ENCODE measurements at regions not wholly inside any gene's neighbourhood (a gene's known extent, or its start where the extent isn't known, plus 50 kb on each side); places are given as distances from the start of the nearest gene placed in this dataset.

DNA sequence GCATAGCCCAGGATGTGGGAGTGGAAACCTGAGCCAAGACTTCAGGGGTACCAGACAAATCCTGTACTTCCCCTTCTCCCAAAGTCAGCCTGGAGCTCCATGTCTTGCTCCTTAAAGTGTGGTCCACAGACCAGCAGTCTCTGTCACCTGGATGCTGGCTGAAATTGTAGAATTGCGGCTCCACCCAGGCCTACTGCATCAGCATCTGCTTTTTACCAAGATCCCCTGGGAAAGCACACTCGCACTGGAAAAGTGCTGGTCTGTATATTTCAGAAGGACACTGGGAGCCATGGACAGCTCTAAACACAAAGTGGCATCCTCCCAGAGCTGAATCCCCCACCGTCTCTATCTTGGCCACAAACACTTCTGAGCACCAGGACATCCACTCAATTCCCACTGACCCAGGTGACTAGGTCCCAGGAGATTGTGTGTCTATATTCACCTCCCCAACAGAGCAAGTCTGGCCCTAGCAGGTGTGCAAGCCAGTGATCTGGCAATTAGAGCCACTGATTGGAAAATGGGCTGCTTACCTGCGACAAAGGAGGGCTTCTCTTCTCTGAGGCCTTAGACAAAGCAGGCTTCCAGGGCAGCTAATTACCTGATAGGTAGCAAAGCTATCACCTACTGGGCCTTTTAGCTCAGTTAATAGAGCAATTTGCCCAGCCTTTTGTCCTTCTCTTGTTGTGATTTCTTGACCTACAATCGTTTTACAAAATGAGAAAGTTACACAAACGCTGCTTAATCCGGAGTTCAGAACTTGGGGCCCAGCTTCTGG, 443.3 kb downstream of the MN1 start:
- no peak for TF ChIP-seq EZH2 (optimal IDR thresholded peaks at IDR 0.05; ENCODE audit: low read depth, low read length)
- TF ChIP-seq, protein P1, sequence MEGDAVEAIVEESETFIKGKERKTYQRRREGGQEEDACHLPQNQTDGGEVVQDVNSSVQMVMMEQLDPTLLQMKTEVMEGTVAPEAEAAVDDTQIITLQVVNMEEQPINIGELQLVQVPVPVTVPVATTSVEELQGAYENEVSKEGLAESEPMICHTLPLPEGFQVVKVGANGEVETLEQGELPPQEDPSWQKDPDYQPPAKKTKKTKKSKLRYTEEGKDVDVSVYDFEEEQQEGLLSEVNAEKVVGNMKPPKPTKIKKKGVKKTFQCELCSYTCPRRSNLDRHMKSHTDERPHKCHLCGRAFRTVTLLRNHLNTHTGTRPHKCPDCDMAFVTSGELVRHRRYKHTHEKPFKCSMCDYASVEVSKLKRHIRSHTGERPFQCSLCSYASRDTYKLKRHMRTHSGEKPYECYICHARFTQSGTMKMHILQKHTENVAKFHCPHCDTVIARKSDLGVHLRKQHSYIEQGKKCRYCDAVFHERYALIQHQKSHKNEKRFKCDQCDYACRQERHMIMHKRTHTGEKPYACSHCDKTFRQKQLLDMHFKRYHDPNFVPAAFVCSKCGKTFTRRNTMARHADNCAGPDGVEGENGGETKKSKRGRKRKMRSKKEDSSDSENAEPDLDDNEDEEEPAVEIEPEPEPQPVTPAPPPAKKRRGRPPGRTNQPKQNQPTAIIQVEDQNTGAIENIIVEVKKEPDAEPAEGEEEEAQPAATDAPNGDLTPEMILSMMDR (IDR thresholded peaks at IDR 0.05; ENCODE audit: low read length) = no peak

Data from MM.1S (cell line).